Pons (tissue), 1 donor: ENCODE measurements at regions not wholly inside any gene's neighbourhood (a gene's known extent, or its start where the extent isn't known, plus 50 kb on each side); places are given as distances from the start of the nearest gene placed in this dataset.
A peak's percentile ranks its signal among the peaks of the same experiment; 100 is the strongest.
"Not testable (repeated sequence)": the region's sequence is repeated elsewhere in the genome, so short reads cannot be mapped to it uniquely, and the experiment has no call there.

Experiments used
- DNase-seq: peaks from one replicate; pipeline ENCODE4 v3.0.0-alpha.2; 2016; ENCODE audit warnings: low spot score

GRCh38 chr13:59247171-59247570 is 916.6 kb downstream of the DIAPH3 start:
- peak; percentile 60 for DNase-seq

DNA sequence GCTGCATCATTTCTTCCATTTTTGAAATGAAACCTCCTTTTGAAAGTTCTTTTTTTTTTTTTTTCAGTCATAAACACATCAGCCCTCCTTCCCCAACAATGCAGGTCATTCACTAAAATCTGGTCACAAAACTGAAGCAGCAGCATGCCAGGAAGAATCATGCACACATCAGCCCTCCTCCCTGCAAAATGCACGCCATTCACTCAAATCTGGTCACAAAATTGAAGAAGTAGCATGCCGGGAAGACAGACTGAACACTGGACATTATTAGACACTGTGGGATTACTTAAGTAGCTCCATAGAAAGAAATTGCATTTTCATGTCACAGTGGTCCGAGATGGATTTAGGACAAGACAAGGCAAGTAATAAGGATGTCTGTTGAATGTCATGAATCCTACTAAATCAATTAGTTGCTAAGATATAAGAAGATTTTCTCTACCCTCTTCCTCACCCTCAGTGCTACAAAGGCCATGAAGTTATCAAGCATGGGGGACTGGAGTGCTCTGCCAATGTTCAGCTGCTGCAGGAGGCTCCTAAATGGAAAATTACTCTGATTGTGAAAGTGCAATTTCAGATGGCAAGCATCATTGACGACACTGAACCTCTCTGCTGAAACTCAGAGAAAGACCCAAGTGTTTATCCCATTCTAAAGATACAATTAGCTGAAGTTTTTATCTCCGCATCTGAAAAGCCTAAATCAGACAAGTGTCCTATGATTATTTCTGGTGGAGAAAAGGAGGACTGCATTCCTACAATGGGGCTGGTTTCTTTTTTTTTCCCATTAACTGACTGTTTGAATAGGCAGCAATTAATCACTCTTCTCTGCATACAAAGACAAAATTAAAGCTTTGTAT is 913.2 kb downstream of the DIAPH3 start:
- DNase-seq: peak; percentile 34

GRCh38 chr13:59259165-59260000 is 904.3 kb downstream of the DIAPH3 start:
- DNase-seq: no peak

GRCh38 chr13:59261928-59262488 is 901.7 kb downstream of the DIAPH3 start:
- peak; percentile 67 for DNase-seq

GRCh38 chr13:59263531-59263930 is 900.2 kb downstream of the DIAPH3 start:
- DNase-seq: no peak

DNA sequence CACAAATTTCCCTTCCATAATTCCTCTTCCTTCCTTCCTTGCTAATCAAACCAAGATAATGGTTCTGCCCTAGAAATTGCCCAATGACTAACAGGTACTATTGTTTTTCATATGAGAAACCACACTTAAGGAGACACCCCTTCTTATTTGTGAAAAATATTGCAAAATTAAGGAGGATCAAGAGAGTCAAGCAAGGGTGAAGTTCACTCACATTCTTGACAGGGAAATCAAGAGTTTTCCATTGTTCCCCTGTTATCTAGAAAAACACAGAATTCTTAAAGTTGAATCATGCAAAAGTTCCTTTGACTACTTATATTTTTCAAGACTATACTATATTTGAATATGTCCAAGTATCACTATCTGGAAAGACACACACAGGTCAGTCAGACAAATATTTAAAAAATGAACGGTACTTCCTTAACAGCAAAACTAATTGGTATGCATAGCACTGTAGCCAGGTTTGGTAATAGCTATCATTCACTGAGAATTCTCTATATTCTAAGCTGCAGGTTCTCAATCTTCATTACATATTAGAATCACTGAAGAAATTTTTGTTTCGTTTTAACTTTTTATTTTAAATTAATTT is 897.2 kb downstream of the DIAPH3 start:
- no peak for DNase-seq

DNA sequence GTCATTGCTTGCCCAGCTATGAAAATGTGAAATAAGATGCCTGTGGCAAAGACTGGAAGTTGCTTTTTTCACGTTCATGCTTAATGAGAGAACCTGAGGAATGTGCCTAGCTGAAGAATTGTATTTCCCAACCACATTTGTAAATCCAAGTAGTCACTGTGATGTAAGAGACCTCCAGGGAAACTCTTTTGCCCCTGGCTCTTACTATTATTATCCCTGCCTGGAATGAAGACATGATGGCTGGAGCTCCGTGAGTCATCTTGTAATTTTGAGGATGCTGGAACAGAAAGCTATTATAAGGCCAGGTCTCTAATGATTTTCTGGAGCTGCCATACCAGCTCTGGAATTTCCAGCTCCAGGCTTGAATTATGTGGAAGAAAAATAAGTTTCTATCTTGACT is 894.3 kb downstream of the DIAPH3 start:
- no peak for DNase-seq

DNA sequence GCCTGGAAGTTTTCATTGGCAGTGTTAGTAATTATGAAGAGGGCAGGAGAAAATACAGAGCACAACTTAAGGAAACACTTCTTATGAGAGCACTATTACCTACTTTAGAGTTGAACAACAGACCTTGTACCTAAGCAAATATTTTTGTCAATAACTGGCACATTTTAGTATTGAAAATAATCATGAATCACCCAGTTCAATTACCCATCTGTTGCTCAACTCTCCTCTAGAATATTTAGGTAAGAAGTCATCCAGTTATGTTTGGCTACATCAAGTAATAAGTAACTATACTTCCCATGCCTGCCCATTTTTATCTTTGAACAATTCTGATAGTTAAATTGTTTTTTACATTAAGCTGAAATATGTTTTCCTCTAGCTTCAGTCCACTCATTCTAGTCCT is 893.4 kb downstream of the DIAPH3 start:
- no peak for DNase-seq

GRCh38 chr13:59274958-59275727 is 888.6 kb downstream of the DIAPH3 start:
- no peak for DNase-seq

DNA sequence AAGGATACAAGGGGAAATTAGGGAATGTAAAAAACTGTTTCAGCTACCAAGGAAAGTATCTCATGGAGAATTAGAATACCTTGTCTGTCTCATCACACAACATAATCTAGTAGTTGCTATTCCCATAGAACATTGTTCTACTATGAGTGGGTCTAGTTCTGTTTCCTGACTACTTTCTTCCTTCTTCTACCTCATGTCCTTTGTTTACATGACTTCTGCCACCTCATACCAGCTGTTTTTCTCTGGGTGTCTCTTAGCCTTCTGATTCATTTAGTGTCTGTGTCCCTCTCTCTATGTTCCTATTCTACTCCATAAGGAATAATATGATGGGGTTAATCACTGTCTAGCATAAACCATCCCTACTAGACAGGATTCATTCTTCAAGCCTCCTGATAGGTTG is 887.3 kb downstream of the DIAPH3 start:
- no peak for DNase-seq

- DNase-seq: no peak
Measured at GRCh38 chr13:59277106-59277505, 886.6 kb downstream of the DIAPH3 start.

- no peak for DNase-seq
Measured at GRCh38 chr13:59279028-59279427, 884.7 kb downstream of the DIAPH3 start.

DNA sequence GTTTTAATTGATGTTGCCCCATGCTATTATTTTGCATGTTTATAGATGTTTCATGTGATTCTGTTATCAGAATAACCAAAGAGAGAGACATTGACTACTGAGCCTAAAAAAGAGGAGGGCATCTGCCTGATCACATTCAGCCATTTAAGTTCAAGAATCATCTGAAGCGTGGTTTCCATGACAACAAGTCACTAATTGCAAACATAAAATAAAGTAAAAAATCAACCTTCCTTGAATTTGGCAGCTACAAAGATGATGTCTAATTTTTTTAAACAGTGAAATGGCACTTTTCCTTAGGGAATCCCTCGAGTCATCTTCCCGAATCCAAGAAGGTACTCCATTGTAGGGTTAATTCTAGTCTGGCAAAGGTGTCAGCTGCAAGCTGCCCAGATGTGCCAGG is 884.2 kb downstream of the DIAPH3 start:
- DNase-seq: no peak

GRCh38 chr13:59280297-59280696 is 883.4 kb downstream of the DIAPH3 start:
- no peak for DNase-seq

DNA sequence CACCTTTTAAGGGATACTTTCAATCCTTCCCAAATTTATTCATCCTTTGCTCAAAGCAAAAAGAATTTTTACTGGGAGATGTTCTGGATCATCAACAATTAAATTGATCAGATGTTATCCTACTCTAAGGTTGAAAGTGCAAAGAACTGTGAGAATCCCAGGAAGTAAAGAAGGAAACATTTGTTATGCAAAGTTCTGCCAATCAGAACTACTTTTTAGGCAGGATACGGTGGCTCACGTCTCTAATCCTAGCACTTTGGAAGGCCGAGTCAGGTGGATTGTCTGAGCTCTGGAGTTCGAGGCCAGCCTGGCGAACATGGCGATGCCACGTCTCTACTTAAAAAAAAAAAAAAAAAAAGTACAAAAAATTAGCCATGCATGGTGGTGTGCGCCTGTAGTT is 882.3 kb downstream of the DIAPH3 start:
- DNase-seq: no peak

- not testable (repeated sequence) for DNase-seq
Measured at GRCh38 chr13:59292240-59292639, 871.5 kb downstream of the DIAPH3 start.

DNA sequence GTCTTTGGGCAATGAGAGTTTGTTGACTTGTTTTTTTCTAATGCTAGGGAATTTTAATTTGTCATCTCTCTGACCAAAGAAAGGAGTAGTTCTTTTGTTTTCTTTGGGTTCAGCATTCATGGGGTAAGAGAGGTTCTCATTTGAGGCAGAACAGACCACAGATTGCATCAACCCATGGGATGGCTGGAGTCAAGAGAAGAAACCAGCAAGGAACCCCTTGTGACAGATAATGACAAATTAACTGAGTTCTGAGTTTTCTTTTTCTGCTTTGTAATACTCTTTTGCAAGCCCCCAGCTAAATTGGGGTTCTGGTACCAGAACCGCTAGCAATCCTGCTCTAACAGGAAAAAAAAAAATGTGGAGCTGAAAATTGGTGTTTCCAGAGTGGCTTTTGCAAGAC is 864.1 kb downstream of the DIAPH3 start:
- no peak for DNase-seq

DNA sequence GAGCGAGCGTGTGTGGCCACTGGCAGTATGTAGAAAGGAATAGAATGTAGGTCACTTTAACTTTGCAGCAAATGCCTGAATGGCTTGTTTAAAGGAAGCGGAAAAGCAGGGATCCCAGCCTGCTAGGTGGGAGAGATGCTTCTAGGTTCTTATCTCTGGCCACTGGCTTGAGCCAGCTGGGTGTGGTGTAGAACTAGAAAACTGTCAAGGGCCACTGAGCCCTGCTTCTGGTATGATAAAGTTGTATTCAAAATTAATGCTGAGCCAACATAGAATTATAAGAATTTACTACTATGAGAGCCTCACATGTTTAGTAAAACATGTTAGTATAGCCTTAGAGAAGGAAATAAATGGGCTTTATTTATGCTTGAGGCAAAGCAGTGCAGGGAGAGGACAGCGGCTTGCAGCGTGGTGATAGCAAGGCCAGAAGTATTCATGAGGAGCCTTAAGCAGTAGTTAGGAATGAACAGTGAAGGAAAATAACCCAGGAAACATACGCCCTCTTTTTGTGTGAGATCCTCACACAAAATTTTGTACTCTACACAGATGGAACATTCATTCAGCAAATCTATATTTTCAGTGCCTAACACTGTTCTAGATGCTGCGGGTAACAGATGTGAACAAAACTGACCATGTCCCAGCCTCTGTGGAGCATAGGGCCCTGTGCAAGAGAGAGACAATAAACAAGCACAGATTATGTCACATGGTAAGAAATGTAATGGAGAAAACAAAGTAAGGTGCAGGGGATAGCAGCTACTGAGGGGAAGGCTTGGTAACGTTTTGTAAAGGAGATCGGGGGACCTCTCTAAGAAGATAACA is 863.2 kb downstream of the DIAPH3 start:
- no peak for DNase-seq

- no peak for DNase-seq
Measured at GRCh38 chr13:59301174-59301567, 862.6 kb downstream of the DIAPH3 start.

DNA sequence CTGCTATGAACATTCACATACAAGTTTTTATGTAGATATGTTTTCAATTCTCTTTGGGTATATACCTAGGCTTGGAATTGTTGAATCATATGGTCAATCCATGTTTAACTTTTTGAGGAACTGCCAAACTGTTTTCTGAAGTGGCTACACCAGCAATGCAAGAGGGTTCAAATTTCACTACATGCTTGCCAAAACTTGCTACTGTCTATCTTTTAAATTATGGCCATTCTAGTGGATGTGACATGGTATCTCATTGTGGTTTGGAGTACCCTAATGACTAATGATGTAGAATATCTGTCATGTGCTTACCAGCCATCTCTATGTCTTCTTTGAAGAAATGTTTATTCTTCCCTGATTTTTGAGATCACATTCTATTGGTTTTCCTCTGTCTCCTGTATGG is 860.3 kb downstream of the DIAPH3 start:
- no peak for DNase-seq

GRCh38 chr13:59304596-59304995 is 859.1 kb downstream of the DIAPH3 start:
- no peak for DNase-seq
